Endothelial cell of umbilical vein (primary cell): ENCODE measurements at regions not wholly inside any gene's neighbourhood (a gene's known extent, or its start where the extent isn't known, plus 50 kb on each side); places are given as distances from the start of the nearest gene placed in this dataset.

Experiments used
- BruUV-seq: library from RNA; stranded (reverse); fragments of 400-500 nt; replicated peaks from 2 replicates; lab custom pipeline; 2021; lab: Mats Ljungman, UMichigan
- CTCF ChIA-PET: fragments of 300-600, 350-600 bp; sonication (Branson Sonifier 250); formaldehyde crosslinking; loops from one replicate; lab custom pipeline; 2021; ENCODE audit warnings: antibody characterized with exemption, inconsistent platforms; lab: Charles Lee
- POLR2A ChIA-PET: fragments of 300-600, 350-600 bp; sonication (Branson Sonifier 250); formaldehyde crosslinking; loops from one replicate; lab custom pipeline; 2021; ENCODE audit warnings: antibody characterized with exemption, inconsistent platforms; lab: Charles Lee
- DNase-seq: peaks from one replicate; pipeline ENCODE4 v3.0.0-alpha.2; 2011; ENCODE audit warnings: low read depth, low spot score
- FAIRE-seq: peaks from 2 replicates; lab custom pipeline; 2011; peaks lifted over from hg19 to GRCh38; lab: Jason Lieb, UNC
- H2AFZ ChIP-seq: 2 replicates; pipeline ENCODE4 v1.6.0; 2012; ENCODE audit warnings: low read depth, low read length, control low read depth, inconsistent platforms
- H3K27ac ChIP-seq: 2 replicates; pipeline ENCODE4 v1.5.1; 2011; ENCODE audit warnings: low read depth, mild to moderate bottlenecking, control low read depth, low read length, moderate library complexity; ENCODE audit not compliant: insufficient read depth
- H3K27me3 ChIP-seq, 2 experiments: 2 replicates each; pipeline versions ENCODE4 v1.6.0 to v1.6.1; 2011; ENCODE audit warnings: low read length in 2 of 2, mixed read lengths in 1 of 2; ENCODE audit not compliant: control insufficient read depth in 2 of 2, insufficient read depth in 2 of 2
- H3K36me3 ChIP-seq, 2 experiments: 2 replicates in 1 of 2; 3 replicates in 1 of 2; pipeline ENCODE4 v1.5.1; 2011; ENCODE audit warnings: low read length in 2 of 2, mild to moderate bottlenecking in 1 of 2, moderate library complexity in 1 of 2; ENCODE audit not compliant: control insufficient read depth in 2 of 2, insufficient read depth in 2 of 2; ENCODE audit errors: extremely low read depth in 1 of 2
- H3K4me1 ChIP-seq: 3 replicates; pipeline ENCODE4 v1.5.1; 2011; ENCODE audit warnings: mild to moderate bottlenecking, low read length; ENCODE audit not compliant: control insufficient read depth, insufficient read depth; ENCODE audit errors: extremely low read depth
- H3K4me2 ChIP-seq: 2 replicates; pipeline ENCODE4 v1.6.1; 2011; ENCODE audit warnings: low read length, control low read depth, mixed read lengths; ENCODE audit not compliant: insufficient read depth
- H3K4me3 ChIP-seq, 3 experiments: fragments of 200-600 bp in 1 of 3; sonication (generic), shearing (Covaris generic) in 1 of 3; replicated peaks in 1 of 3; 2 replicates each; pipeline ENCODE4 v1.5.1; 2011 to 2016; ENCODE audit warnings: control low read depth in 3 of 3, low read length in 3 of 3, mild to moderate bottlenecking in 2 of 3, inconsistent platforms in 1 of 3, low read depth in 1 of 3, moderate library complexity in 1 of 3; ENCODE audit not compliant: insufficient read depth in 1 of 3
- H3K79me2 ChIP-seq: 2 replicates; pipeline ENCODE4 v1.6.0; 2012; ENCODE audit warnings: low read length, inconsistent platforms; ENCODE audit not compliant: control insufficient read depth, insufficient read depth
- H3K9ac ChIP-seq: replicated peaks from 2 replicates; pipeline ENCODE3; 2011; ENCODE audit warnings: low read length, control low read depth; ENCODE audit not compliant: insufficient read depth; ENCODE audit errors: extremely low read depth
- H3K9me1 ChIP-seq: replicated peaks from 3 replicates; pipeline ENCODE4 v1.6.0; 2011; ENCODE audit warnings: mild to moderate bottlenecking, low read length; ENCODE audit not compliant: control insufficient read depth, insufficient read depth; ENCODE audit errors: extremely low read depth
- H3K9me3 ChIP-seq: replicated peaks from 2 replicates; pipeline ENCODE4 v1.5.1; 2012; ENCODE audit warnings: low read length, inconsistent platforms; ENCODE audit not compliant: control insufficient read depth, insufficient read depth
- H4K20me1 ChIP-seq: replicated peaks from 2 replicates; pipeline ENCODE3; 2011; ENCODE audit warnings: mild to moderate bottlenecking, low read length; ENCODE audit not compliant: control insufficient read depth, insufficient read depth; ENCODE audit errors: extremely low read depth
- MYC ChIP-seq: IDR thresholded peaks from one replicate; pipeline ENCODE4 v1.6.1; 2011; ENCODE audit warnings: mild to moderate bottlenecking, low read depth, low read length
- POLR2AphosphoS5 ChIP-seq: IDR thresholded peaks from 2 replicates; pipeline ENCODE4 v1.6.1; 2012; ENCODE audit warnings: low read depth, mild to moderate bottlenecking, control low read depth, low read length, moderate library complexity; ENCODE audit not compliant: insufficient read depth
- dilution Hi-C: fragments of 300-500 bp; cut with MboI; formaldehyde crosslinking; loops from one replicate; pipeline ENCODE4 v1.15.0; 2019; ENCODE audit warnings: low sequenced_read_pairs; ENCODE audit not compliant: extremely low pct_ligation_motif_present
- intact Hi-C: fragments of 100-400 bp; cut with micrococcal nuclease; formaldehyde crosslinking; loops from one replicate; pipeline ENCODE4 v1.10.0; 2022
- TF ChIP-seq, protein P1 (sequence below): IDR thresholded peaks from 2 replicates; pipeline ENCODE4 v1.6.1; 2011; ENCODE audit not compliant: insufficient read depth, insufficient read length

DNA sequence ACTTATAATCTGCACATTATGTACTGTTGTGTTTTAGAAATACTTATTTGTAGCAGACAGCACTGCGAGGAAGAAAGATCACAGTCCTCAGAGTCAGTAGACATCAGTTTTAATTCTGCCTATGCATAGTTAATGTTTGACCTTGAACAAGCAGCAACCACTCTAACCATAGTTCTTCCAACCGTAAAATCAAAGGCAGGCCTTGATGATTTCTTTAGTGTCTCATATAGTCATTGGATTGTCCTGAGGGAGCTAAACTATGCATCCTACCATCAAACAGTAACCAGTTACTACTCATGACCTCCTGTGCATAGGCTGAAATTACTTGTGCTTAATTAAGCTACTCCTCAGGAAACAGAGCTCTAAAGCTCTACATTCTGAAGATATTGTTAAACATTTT is 294.8 kb upstream of the STXBP5 start:
- CTCF ChIA-PET = no interaction called here
- BruUV-seq = no TSS peak

DNA sequence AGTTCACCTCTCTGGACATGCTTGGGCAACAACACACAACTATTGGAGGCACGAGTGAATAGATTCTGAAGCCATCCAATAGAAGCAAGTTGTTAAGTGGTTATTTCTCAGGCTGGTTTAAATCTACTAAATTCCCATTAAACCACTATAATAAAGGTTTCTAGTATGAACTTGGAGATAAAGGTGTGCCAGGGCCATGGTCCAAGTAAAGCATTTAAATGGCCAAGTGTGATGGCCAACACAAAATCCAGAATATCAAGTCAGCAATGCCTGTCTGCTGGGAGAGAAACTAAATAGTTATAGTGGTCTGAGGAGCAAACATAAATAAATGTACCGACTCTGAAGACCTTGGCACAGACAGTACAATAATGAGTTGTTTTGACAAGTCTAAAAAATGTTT is 294.3 kb upstream of the STXBP5 start:
- H3K27ac ChIP-seq = no peak overlapping the region
- peaks cover 28% of the 10 kb centered on the region for H3K4me1 ChIP-seq
- TF ChIP-seq MYC (no peak), POLR2AphosphoS5 (no peak)
- no peaks in the 10 kb centered on the region for H3K36me3 ChIP-seq
- no peak for DNase-seq
- CTCF ChIA-PET = interaction anchor here (1.8 kb wide), 1 partner anchor 8 kb away, joined by 4 read pairs; no protein-coding TSS in a partner anchor
- intact Hi-C loops = loop anchor here (10.0 kb wide), 2 partner anchors 365 to 555 kb away; partner anchors contain the start of gene RAB32
- dilution Hi-C loops = no loop called here
- no peaks in the 10 kb centered on the region for H3K9me3 ChIP-seq
- no TSS peak for BruUV-seq
- H3K27me3 ChIP-seq = no peaks in the 10 kb centered on the region
- H3K4me3 ChIP-seq = no peak overlapping the region
- FAIRE-seq = no peak
- H3K9me1 ChIP-seq = no peaks in the 10 kb centered on the region
- H3K79me2 ChIP-seq = no peaks in the 10 kb centered on the region
- H3K9ac ChIP-seq = no peak overlapping the region
- H4K20me1 ChIP-seq = no peaks in the 10 kb centered on the region
- POLR2A ChIA-PET = no interaction called here
- no peak overlapping the region for H3K4me2 ChIP-seq
- no peak overlapping the region for H2AFZ ChIP-seq

More for the DNA sequence above, 294.8 kb upstream of the STXBP5 start:
- FAIRE-seq (no peak), DNase-seq (no peak)
- dilution Hi-C loops (no loop called here), intact Hi-C loops (no loop called here)
- POLR2A ChIA-PET = no interaction called here
- no peak overlapping the region for H3K4me2 ChIP-seq
- peaks cover 26% of the 10 kb centered on the region for H3K4me1 ChIP-seq
- no peak overlapping the region for H3K4me3 ChIP-seq
- H3K9me3 ChIP-seq = no peaks in the 10 kb centered on the region
- no peaks in the 10 kb centered on the region for H3K9me1 ChIP-seq
- no peak overlapping the region for H2AFZ ChIP-seq
- no peaks in the 10 kb centered on the region for H3K79me2 ChIP-seq
- H3K9ac ChIP-seq = no peak overlapping the region
- no peak overlapping the region for H3K27ac ChIP-seq
- no peaks in the 10 kb centered on the region for H3K36me3 ChIP-seq
- no peaks in the 10 kb centered on the region for H4K20me1 ChIP-seq
- H3K27me3 ChIP-seq = no peaks in the 10 kb centered on the region
- TF ChIP-seq, protein P1, sequence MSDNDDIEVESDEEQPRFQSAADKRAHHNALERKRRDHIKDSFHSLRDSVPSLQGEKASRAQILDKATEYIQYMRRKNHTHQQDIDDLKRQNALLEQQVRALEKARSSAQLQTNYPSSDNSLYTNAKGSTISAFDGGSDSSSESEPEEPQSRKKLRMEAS = no peak
- TF ChIP-seq POLR2AphosphoS5 = no peak
